NOMO-1 treated with dmso at 0.1 percent for 144 hours (cell line): ENCODE measurements at regions not wholly inside any gene's neighbourhood (a gene's known extent, or its start where the extent isn't known, plus 50 kb on each side); places are given as distances from the start of the nearest gene placed in this dataset.

Source experiments
- DNase-seq: peaks from one replicate; lab custom pipeline; 2025; ENCODE audit not compliant: unreplicated experiment; lab: John Stamatoyannopoulos, UW

DNA sequence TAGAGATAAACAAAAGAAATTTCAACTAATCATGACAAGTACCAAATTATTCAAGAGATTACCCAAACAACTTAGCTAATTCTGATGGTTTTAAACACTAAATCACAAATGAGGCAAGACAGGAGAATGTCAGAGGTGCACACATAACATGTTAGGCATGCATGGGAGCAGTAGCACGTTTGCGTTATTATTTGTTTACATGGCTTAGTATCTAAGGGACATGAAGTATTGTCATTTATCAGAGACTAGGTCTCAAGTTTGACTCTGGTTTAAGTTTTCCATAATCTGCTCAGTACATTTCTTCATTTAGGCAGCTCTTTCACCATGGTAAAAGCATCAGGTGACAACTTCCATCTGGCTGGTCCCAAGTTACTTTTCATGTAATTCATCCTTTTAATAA lies 244.1 kb upstream of the TNC start:
- DNase-seq, result no peak

DNA sequence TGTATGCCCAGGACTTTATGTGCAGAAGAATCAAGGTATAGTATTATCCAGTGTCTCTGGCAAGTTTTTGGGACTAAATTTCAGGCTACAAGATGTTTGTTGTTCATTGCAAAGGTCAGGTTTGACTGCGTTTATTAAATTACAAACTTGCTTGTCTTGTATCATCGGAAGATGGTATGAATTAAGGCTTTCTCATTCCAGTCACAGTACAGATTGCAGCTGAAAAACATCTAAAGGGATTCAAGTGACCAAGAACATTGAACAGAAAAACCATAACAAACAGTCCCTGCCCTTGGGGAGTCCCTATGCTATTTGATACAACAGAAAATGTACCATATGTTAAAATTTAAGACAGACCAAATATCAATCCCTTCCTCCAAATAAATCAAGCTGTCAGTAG lies 244.7 kb upstream of the TNC start:
- no peak for DNase-seq

DNA sequence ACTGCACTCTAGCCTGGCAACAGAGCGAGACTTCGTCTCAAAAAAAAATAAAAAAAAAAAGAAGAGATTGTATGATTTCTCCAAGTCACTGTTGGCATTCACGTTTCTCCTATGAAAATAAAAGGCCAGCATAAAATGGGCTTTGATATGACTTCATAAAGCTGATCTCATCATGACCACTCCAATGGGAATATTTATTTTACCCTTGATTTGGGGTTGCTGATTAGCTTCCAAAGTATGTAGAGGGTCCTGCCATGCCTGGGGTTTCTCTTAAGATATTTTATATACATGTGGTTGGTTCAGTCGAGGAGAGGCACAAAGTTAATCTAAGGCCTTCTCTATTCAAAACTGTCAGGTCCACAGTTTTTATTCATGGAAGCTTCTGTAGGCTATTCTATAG lies 247.0 kb upstream of the TNC start:
- DNase-seq, result no peak

DNA sequence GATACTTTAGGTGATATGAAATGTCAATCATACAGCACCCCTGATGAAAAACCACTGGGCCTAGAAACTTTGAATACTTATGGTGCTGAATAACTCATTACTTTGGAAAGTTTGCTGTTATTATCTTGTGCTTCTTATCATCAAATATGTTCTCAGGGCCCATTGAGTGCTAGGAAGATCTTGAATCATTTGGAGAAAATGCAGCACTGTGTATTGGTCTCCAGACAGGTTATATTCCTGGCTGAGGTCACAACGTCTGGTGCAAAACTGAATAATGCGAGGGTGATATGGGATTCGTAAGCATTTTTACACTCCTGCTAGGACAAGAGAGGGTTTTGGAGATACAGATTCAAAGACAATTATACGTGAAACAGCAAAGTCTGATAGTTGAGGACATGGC lies 249.4 kb upstream of the TNC start:
- no peak for DNase-seq

DNA sequence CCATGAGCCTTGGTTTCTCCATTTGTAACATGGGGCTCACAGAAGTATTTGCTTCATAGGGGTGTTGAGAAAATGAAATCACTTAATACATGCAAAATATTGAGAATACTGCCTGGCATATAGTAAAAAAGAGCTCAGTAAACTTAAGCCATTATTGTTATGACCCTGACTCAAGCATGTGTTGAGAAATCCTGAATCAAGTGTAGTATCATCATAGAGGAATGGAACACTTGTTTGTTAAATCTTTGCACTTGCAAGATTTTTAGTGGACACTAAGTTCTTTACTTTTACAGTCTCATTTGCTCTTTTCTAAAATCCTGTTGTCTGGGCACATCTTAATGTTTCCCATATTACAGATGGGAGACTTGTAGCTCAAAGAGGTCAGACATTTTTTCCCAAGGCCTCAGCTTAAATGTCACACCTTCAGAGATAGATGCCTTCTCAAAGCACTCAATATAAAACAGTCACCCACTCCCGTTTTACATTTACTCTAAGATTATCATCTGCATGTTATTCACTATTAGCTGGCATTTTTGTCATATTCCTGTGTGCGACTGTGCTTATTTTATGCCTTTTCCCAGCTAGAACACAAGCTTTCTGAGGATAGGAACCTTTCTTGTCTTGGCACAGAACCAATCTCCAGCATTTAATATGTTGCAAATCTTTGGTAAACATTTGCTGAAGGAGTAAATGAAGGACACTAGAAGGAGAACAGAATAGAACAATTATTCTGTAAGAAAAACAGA lies 250.0 kb upstream of the TNC start:
- DNase-seq, result no peak

DNA sequence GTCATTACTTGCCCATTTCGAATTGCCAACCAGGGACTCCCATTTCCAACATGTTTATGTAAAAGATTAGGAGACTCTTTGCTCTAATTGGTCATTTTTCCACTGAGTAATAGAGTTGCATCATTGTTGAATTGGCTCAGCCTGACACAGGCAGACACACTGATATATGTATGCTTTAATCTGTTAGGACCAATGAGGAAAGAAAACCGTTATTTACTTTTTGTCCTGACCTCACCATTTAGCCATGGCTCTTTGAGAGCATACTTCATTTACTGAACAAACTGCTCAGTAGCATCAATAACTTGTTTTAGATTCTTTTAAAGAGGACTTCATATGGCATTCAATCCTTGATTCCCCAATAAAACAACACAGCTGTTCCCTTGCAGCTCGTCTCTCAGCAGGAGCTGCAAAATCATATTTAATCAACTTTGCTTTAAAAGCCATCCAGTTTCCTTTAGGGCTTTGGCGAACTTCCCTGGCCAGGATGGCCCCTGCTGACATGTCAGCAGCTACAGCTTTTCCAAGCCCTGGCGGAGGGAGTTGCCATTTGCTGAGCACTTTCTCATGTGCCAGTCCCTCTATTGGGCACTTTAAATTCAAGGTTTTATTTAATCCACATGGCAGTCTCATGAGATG lies 251.5 kb upstream of the TNC start:
- no peak for DNase-seq

DNA sequence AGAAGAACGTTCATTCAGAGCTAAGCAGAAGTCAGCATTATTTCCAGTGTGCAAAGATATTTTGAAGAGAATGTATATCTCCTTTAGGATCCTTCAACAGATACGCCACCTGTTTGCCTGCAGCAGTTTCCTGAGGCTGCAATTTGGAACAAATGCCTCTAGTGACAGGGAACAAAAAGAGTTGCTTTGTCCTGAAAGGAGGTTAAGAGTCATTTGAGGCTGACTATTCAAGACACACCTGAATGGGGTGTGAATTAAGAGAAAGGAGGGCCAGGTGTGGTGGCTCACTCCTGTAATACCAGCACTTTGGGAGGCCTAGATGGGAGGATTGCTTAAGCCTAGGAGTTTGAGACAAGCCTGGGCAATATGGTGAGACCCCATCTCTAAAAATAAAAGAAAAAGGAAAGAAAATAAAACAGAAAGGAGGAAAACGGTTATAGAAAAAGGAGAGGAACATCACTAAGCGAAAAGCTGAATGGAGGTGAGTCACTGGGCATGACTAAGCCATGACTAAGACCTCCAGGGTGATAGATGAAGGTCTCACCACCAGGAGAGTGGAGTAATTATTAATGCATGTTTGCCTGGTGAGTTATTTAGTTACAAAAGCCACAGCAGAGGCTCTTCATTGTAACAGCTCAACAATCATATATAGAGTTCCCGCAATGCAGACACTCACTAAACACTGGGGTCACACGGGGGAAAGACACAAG lies 255.2 kb upstream of the TNC start:
- no peak for DNase-seq

DNA sequence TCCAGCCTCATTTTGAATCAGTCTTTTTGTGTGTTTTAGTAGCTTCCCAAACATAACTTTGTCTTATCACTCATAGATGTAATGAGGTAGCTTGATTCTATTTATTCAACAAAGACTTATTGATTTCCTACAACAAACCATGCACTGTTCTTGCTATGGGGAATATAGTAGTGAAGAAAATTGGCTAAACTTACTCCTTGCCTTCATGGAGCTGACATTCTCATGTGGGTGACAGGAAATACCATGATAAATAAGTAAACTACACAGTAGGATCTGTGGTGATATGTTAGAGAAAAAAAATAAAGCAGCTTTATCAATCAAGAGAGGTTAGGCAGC lies 255.7 kb upstream of the TNC start:
- DNase-seq, result no peak

DNA sequence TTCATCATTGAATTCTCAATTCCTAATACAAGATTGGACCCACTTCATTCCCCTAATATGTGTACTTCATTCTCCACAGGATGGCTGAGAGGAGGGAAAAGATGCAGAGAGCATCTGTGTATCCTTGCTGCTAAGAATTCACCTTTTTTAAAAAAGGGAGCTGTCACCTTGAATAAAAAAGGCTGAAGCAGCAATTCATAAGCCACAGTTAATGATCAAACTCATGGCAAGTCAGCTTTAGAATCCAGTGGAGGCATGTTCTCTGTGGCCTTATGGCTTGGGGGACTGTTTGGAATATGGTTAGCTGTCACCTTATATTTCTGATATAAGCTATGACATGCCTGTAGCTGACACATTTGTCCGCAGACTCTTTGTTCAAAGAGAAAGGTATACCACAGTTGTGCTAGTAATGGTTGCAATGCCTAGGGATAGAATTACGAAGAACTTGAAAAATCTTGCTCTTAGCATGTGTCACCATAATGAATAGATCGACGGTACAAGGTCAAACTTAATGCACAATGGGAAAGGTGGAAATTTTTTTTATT lies 256.8 kb upstream of the TNC start:
- no peak for DNase-seq

DNA sequence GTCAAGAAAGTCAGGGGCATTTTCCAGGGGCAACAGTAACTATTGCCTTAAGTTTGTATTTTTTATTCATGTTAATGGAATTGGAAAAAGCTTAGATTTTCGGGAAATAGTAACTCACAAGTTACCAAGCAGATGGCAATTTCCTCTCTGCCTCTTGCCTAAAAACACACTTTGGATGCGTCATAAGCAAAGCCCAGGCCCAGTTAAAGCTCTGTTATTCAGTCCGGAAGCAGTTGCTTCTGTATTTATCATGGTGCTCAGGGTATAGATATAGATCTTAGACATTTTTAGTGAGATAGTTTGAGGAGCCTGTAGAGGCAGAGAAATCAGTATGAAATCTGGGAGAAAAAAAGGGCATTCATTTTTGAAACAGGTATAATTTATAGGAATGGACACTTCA lies 260.3 kb upstream of the TNC start:
- DNase-seq, result no peak

DNA sequence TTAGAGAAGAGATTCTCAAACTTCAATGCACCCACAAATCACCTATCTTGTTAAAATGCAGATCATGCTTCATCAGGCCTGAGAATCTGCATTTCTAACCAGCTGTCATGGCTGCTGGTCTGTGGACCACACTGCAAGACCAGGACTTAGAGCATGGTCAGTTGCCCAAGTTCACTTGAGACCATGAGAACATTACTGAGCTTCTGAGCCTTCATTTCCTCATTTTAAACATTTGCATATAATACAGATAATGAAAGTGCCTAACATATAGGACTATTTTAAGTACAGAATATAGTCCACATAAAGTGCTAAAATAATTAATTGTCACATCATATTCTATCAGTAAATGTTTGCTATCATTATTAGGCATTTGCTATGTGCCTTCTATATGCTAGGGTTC lies 260.8 kb upstream of the TNC start:
- DNase-seq, result no peak

DNA sequence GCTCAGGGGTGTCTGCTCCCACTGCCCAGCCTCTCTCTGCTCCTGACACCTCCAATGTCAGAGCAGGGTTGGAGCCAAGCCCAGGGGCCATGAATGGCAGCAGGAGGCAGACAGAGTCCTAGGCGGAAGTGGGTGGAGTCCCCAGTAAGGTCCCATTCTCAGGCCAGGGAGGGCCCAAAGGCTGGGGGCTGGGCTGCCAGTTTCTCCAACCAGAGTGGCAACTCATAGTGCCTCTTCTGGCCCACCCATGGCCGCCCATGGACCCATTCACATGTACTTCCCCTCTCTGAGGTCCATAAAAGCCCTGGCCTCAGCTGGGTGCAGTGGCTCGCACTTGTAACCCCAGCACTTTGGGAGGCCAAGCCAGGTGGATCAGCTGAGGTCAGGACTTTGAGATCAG lies 261.8 kb upstream of the TNC start:
- no peak for DNase-seq

DNA sequence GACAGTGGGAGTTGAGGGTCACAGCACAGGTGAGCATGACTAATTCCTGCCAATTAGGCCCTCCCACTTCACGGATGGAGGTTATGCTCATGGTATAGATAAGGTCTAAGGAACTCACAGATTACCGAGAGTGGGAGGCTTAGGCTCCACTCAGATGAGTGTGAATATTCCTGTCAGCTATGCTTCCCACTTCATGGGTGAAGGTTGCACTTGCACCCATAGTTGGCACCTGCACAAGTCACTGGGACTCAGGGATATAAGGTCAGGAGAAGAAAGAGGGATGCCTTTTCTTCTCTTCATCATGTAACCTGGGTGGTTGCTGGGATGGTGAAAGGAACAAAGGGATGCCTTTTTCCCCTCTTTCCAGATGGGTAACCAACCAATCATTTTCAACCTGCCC lies 264.9 kb upstream of the TNC start:
- DNase-seq, result no peak

DNA sequence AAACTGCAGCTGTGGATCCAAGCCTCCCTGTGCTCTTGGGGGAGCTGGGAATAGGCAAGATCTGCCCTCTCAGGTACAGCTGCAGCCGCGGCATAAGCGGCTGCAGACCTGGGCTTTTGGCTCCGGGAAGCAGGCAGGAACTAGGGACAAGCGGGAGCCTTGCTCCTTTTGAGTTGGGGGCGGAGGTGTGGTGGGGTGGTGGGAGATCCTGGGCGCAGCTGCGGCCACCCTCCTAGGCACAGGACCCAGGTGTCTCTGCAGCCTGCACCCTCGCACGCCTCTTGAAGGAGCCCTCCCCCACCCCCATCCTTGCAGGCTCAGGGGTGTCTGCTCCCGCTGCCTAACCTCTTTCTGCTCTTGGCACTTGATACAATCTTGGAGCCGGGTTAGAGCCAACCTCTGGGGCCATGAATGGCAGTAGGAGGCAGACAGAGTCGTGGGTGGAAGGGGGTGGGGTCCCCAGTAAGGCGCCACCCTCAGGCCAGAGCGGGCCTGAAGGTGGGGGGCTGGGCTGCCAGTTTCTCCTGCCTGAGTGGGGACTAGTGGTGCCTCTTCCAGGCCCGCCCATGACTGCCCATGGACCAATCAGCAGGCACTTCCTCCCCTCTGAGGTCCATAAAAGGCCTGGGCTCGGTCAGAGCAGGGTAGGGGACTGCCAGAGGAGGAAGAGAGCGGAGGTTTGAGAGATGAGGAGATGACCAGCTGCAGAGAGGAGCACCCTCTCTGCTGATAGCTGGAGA lies 267.6 kb upstream of the TNC start:
- no peak for DNase-seq

DNA sequence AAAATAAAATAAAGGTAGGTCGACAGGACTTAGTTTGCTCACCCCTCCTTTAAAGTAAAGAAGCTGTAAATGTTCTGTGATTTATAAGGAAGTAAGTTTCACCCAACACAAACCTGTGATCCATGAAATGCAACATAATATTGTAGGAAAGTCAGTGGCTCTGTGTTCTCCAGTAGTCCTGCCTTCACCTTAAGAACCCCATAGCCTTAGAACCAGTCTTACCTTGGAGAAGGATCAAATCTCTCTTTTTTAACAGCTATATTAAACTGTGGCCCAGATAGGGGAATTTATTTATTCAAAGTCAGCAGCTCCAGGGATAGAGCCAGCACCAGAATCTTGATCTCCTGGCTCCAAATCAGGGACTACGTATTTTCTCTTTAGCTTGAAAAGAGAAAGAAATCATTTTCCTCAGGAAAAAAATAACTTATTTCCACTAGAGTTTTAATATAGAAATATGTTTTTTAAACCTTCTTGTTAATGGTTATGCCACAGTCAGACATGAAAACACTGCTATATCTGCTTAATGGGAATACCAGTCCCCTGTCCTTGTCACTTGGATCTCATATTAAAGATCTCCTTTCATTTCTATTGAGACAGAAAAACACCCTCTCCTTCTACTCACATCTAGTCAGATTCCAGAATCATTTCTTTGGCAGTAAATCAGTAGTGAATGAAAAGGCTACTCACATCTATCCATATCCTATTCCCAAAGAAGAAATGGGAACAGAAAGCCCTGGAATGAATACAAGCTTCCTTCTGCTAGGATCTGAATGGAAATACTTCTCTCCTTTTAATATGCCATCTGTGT lies 269.2 kb upstream of the TNC start:
- DNase-seq, result no peak

DNA sequence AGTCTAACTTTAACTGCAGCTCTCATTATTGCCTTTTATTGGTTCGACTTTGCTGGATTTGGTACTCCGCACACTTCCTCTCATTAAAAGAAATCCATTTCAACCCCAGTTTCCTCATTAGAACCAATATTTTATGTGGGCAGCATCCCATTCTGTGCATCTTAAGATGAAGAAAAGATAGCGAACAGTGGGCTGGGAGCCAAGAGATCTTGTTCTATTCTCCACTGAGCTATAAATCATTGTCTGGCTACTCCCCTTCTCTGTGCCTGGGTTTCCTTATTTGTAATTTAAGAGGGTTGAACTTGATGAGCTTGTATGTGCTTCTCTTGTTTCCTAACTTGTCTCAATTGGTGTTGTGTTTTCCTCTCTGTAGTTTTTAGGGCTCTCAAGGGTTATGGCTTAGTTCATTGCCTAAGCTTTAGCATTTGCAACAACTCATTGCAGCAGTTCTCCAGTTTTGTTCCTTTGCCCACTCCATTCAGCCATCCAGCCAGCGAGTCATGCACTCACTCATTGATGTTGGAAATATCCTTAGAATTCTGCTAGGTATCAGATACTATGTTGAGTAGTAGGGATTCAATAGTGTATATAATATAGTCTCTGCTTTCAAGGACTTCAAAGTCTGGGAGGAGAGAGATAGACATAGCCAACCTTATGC lies 273.3 kb upstream of the TNC start:
- DNase-seq, result no peak

DNA sequence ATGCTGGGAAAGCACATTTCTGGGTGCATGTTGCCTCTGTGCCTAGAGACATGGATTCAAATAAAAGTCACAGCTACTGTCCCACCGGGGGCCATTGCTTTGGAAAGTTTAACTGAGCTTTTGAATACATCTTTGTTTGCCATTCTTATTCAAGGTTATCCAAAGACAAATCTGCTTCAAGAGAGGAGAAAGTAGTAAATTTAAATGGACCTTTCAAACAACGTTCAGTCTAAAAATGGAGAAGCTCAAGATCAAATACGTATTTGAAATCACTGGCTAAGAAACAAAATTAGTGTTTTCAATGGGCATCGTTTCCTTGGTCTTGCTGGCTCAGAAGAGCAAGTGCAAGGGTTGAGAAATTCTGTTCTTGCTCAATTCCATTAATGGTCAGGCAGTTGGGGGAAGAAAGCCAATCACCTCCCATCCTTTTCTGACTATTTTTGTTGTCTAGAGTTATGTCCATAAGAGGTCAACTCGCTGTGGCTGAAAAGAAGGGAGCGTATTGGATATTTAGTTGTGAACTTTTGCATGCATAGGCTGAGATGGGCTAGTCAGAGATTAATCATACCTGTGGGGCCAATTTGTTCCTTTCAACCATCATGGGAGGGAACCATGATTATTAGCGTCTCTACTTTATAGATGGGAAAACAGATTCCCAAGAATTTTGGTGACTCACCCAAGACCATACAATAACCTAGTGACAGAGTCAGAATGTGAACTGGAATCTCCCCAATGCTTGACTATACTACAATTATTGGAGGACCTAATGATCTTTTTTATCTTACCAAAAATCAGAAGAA lies 276.2 kb upstream of the TNC start:
- no peak for DNase-seq

DNA sequence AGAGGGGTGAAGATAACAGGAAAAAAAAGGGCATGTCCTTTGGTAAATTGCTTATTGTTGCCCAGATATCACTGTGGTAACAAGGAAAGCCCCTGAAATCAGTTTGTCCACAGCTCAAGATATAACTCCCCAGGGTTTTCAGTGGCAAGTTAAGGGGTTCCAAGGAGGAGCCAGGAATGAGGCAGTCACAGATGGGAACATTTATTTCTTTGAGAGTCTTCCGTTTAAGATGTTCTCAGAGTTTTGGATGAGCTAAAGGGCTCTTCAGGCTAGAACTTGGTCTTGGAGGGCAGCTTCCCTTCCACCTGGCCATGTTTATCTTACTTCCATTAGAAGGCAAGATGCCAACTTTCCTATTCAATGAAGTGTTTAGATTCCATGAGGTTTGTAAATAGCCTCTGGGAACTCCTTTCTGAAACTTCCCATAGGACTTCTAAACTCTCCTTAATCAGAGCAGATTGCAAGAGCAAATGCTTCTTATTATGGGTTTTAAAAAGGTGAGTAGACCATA lies 277.6 kb upstream of the TNC start:
- DNase-seq, result no peak

DNA sequence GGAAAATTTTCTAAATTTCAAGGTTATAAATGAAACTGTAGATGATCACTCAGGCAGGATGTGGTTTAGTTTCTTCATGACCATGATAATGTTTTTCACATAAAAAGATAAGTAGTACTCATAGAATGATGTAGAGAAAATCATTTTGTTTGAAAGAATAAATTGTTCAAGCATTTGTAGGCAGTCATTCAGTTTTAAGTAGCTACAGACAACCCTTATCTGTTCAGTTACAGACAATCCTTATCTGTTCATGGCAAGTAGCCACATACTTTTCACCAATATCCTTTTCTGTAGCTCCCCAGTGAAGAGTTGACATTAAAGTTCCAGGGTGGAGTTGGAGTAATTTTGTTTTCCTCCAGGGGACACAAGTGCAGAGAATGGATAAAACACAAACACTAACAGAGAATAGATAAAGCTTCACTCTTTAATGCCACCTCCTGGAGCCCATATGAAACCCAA lies 278.1 kb upstream of the TNC start:
- no peak for DNase-seq
